ENCODE measurements at regions not wholly inside any gene's neighbourhood (a gene's known extent, or its start where the extent isn't known, plus 50 kb on each side); places are given as distances from the start of the nearest gene placed in this dataset.

DNA sequence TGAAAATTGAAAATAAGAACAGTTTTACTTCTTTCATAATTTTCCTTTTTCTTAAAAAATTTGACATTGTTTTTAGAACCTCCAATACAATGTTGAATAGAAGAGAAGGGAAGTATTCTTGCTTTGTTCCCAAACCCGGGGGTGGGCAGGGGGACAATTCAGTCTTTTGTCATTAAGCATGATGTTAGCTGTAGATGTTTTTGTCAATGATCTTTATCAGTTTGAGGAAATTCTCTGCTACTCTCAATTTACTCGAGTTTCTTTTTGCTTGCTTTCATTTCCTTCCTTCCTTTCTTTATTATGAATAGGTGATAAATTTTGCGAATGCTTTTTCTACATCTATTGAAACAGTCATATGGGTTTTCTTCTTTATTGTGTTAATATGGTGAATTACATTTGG lies 183.2 kb upstream of the FRMD6 start:
- DNase-seq (ENCODE audit: low spot score) = no peak
- TF ChIP-seq, protein P1, sequence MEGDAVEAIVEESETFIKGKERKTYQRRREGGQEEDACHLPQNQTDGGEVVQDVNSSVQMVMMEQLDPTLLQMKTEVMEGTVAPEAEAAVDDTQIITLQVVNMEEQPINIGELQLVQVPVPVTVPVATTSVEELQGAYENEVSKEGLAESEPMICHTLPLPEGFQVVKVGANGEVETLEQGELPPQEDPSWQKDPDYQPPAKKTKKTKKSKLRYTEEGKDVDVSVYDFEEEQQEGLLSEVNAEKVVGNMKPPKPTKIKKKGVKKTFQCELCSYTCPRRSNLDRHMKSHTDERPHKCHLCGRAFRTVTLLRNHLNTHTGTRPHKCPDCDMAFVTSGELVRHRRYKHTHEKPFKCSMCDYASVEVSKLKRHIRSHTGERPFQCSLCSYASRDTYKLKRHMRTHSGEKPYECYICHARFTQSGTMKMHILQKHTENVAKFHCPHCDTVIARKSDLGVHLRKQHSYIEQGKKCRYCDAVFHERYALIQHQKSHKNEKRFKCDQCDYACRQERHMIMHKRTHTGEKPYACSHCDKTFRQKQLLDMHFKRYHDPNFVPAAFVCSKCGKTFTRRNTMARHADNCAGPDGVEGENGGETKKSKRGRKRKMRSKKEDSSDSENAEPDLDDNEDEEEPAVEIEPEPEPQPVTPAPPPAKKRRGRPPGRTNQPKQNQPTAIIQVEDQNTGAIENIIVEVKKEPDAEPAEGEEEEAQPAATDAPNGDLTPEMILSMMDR (IDR thresholded peaks at IDR 0.05; ENCODE audit: extremely low read depth, insufficient read depth, missing control alignments) = no peak
- in situ Hi-C loops (cut with MboI; ENCODE audit: low pct_unique_long_range_greater_than_20kb, low sequenced_read_pairs, unreplicated experiment) = no loop called here

DNA sequence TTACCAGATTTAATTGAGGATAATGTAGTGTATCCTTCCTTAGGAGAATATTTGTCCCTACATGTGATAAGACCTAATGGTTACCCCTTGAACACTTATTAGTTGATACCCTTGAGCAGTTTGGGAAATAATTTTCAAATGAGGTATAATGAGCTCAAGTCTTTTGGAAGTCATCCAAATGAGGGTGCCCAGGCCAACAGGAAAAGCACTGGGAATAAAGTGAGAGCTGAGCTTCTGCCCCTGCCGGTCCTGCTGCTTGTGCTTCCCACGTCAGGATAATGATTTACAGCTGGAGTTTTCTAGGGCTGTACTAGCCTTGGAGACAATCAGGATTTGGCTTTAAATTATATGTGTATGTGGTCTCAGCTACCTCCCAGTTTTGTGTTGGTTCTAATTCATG lies 178.8 kb upstream of the FRMD6 start:
- TF ChIP-seq, protein P1 (IDR thresholded peaks at IDR 0.05; ENCODE audit: extremely low read depth, insufficient read depth, missing control alignments) = no peak
- in situ Hi-C loops (cut with MboI; ENCODE audit: low pct_unique_long_range_greater_than_20kb, low sequenced_read_pairs, unreplicated experiment) = no loop called here
- DNase-seq (ENCODE audit: low spot score) = no peak

DNA sequence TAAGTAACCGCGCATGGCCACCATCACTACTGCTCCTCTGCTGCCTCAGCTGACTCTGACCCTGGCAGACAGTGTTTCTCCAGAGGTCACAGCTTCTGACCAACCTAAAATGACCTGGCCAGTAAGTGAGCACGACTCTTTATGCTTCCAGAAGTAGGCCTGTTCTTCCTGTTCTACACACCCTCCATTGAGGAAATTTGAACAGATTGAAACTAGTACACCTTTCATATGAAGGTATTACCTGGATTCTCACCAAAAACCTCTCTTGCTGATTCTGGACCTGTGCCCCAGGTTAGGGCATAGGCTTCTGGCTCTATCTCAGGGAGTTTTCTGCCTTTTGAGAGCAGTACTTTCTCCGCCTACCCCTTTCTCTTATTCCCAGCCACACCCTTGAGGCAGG lies 178.4 kb upstream of the FRMD6 start:
- TF ChIP-seq, protein P1 (IDR thresholded peaks at IDR 0.05; ENCODE audit: extremely low read depth, insufficient read depth, missing control alignments) = no peak
- DNase-seq (ENCODE audit: low spot score) = no peak
- in situ Hi-C loops (cut with MboI; ENCODE audit: low pct_unique_long_range_greater_than_20kb, low sequenced_read_pairs, unreplicated experiment) = no loop called here

DNA sequence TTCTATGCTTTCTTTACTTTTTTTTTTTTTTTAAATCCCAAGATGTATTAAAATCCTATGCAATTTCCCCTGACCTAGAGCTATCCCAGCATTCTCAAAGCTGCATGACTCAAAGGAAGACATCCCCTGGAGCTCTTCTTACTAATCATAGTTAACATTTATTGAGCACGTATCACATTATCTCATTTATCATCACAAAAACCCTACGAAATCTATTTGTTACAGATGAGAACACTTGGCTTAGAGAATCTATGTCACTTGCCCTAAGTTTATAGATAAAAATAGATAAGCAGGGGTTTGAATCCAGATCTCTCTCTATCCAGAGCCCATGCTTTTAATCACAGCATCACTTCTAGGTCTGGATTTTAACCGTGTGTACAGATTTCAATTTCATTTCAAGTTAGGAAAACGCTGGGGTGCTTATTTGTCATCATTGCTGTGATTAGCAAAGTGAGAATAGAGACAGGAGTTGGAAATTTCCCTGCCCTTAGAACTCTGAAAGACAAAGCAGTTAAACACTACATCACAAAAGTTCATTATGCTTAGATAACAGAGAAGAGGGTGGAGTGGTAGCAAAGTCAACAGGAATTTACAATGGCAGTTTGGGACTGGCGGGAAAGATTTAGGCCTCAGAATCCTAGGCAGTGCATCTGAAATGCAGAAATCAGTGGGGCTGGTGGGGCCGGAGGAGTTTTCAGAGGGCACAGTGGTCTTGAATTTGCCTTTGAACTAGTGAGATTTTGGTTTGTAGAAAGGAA lies 177.7 kb upstream of the FRMD6 start:
- in situ Hi-C loops (cut with MboI; ENCODE audit: low pct_unique_long_range_greater_than_20kb, low sequenced_read_pairs, unreplicated experiment) = no loop called here
- TF ChIP-seq, protein P1 (IDR thresholded peaks at IDR 0.05; ENCODE audit: extremely low read depth, insufficient read depth, missing control alignments) = no peak
- DNase-seq (ENCODE audit: low spot score) = no peak

DNA sequence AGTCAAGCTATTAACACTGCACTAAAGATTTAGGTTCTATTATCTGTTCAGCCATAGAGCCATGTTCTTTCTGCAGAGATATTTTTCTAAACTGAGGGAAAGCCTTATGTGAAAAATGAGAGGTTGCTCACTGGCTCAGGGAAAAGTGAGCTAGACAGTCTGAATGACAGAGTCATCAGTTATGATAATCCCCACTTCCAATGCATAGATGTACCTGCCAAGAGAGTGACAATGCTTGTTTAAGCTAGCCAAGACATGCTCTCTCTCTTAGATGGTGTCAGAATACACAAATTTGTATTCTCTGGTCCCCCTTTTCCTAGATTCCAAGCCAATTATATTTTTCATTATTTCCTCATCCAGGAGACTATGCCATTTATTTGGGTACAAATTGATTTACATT lies 176.9 kb upstream of the FRMD6 start:
- no peak for DNase-seq (ENCODE audit: low spot score)
- in situ Hi-C loops (cut with MboI; ENCODE audit: low pct_unique_long_range_greater_than_20kb, low sequenced_read_pairs, unreplicated experiment) = no loop called here
- TF ChIP-seq, protein P1 (IDR thresholded peaks at IDR 0.05; ENCODE audit: extremely low read depth, insufficient read depth, missing control alignments) = no peak

DNA sequence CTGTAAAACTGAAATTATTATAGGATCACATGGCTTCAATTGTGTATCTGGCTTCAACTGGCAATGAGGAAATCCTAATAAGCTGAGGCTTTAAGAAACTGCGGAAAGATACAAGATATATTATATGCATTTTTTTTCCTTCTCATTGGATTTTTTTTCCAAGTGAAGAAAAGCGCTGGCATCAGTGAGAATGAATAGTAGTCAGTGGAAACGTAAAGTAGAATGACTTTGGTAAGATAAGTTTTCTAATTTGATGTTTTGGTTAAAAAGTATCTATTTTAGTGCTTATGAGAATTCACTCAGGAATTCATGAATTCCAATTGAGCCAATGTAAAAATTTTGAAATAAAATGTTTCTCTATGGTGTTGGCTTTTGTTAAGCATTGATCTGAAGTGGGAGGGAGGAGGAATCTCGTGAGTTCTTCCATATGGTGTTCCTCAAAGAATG lies 173.5 kb upstream of the FRMD6 start:
- DNase-seq (ENCODE audit: low spot score) = no peak
- in situ Hi-C loops (cut with MboI; ENCODE audit: low pct_unique_long_range_greater_than_20kb, low sequenced_read_pairs, unreplicated experiment) = no loop called here
- TF ChIP-seq, protein P1 (IDR thresholded peaks at IDR 0.05; ENCODE audit: extremely low read depth, insufficient read depth, missing control alignments) = no peak

All from GM13977 (cell line).